ENCODE measurements at regions not wholly inside any gene's neighbourhood (a gene's known extent, or its start where the extent isn't known, plus 50 kb on each side); places are given as distances from the start of the nearest gene placed in this dataset.
A peak's percentile ranks its signal among the peaks of the same experiment; 100 is the strongest.

GRCh38 chr1:186615332-186615731 lies 64.9 kb downstream of the PTGS2 start:
- 41 to 66% (median 44%) methylated on average over 4 of the region's 4 CpGs for WGBS, 3 donors
- TF ChIP-seq CTCF (IDR thresholded peaks at IDR 0.05) (no peak), POLR2A (IDR thresholded peaks at IDR 0.05) (no peak), EP300 (IDR thresholded peaks at IDR 0.05) (no peak)
- intact Hi-C loops (cut with DNase I): no loop called here

GRCh38 chr1:186611156-186611555 lies 69.1 kb downstream of the PTGS2 start:
- Histone ChIP-seq H3K27me3 (no peaks in the 10 kb centered on the region), H3K4me1 (ENCODE audit: insufficient read depth) (no peaks in the 10 kb centered on the region), H3K9me3 (no peaks in the 10 kb centered on the region), H3K4me3 (no peak overlapping the region), H3K27ac (no peak overlapping the region), H3K36me3 (no peaks in the 10 kb centered on the region)
- intact Hi-C loops (cut with DNase I): no loop called here
- TF ChIP-seq CTCF (IDR thresholded peaks at IDR 0.05) (no peak), POLR2A (IDR thresholded peaks at IDR 0.05) (no peak), EP300 (IDR thresholded peaks at IDR 0.05) (no peak)
- DNase-seq: no peak
- WGBS, 3 donors: 97 to 100% (median 98%) methylated on average over 3 of the region's 3 CpGs

More at GRCh38 chr1:186615332-186615731, 64.9 kb downstream of the PTGS2 start:
- Histone ChIP-seq H3K4me3 (no peak overlapping the region), H3K36me3 (no peaks in the 10 kb centered on the region), H3K9me3 (no peaks in the 10 kb centered on the region), H3K27ac (no peak overlapping the region), H3K27me3 (no peaks in the 10 kb centered on the region), H3K4me1 (ENCODE audit: insufficient read depth) (no peaks in the 10 kb centered on the region)
- no peak for DNase-seq

- no peak overlapping the region for H3K4me3 ChIP-seq
- no peak for DNase-seq
- H3K4me1 ChIP-seq (ENCODE audit: insufficient read depth): no peaks in the 10 kb centered on the region
- no peaks in the 10 kb centered on the region for H3K27me3 ChIP-seq
- H3K9me3 ChIP-seq: no peaks in the 10 kb centered on the region
- no peaks in the 10 kb centered on the region for H3K36me3 ChIP-seq
- intact Hi-C loops (cut with DNase I): loop anchor here in 1 of 4 donors (10.0 kb wide), 1 partner anchor 376 kb away; no protein-coding TSS in a partner anchor
- TF ChIP-seq POLR2A (IDR thresholded peaks at IDR 0.05): no peak
- TF ChIP-seq EP300 (IDR thresholded peaks at IDR 0.05): no peak
- no peak for TF ChIP-seq CTCF (IDR thresholded peaks at IDR 0.05)
- H3K27ac ChIP-seq: no peak overlapping the region
These were observed 71.0 kb downstream of the PTGS2 start for GRCh38 chr1:186609183-186609582.

DNA sequence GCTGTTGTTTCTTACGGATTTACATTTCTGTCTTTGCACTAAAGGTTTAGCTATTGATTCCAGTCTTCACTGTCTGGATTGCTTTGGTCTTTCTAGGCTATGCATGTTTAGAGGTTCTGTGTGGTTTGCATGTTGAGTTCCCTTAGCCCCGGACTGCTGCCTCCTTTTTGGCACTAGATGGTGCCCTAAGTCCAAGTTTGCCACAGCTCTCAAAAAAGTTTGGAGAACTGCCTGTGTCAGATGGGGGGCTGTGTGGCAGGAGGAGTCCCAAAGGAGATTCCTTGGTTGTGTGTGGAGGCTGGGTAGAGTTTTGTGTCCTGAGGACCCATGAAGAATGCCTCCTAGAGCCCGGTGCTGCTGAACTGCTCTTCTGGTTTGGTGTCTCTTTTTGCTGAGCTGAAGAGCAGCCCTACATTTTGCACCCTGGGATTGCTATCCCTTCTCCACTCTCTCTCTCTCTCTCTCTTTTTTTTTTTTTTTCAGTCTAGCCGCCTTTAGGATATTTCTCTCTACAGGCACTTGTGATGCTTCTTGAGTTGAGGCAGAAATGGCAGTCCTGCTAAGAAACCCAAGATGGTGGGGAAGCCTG lies 74.4 kb downstream of the PTGS2 start:
- Histone ChIP-seq H3K27me3 (no peaks in the 10 kb centered on the region), H3K9me3 (no peaks in the 10 kb centered on the region), H3K4me3 (no peak overlapping the region), H3K36me3 (no peaks in the 10 kb centered on the region), H3K4me1 (ENCODE audit: insufficient read depth) (no peaks in the 10 kb centered on the region), H3K27ac (no peak overlapping the region)
- WGBS, 3 donors: 37 to 45% (median 43%) methylated on average over 4 of the region's 4 CpGs
- peak in 1 of 5 donors; percentile 35 for DNase-seq
- intact Hi-C loops (cut with DNase I): loop anchor here in 1 of 4 donors (10.0 kb wide), 1 partner anchor 379 kb away; no protein-coding TSS in a partner anchor
- TF ChIP-seq EP300 (IDR thresholded peaks at IDR 0.05) (no peak), POLR2A (IDR thresholded peaks at IDR 0.05) (no peak), CTCF (IDR thresholded peaks at IDR 0.05) (no peak)

All from ovary (tissue), 7 donors.